ENCODE measurements at regions not wholly inside any gene's neighbourhood (a gene's known extent, or its start where the extent isn't known, plus 50 kb on each side); places are given as distances from the start of the nearest gene placed in this dataset.

- no peak for TF ChIP-seq CTCF (IDR thresholded peaks at IDR 0.05; ENCODE audit: low read depth, low read length, missing control alignments)
- no peak overlapping the region for H3K4me3 ChIP-seq (ENCODE audit: low read depth, low read length)
- no peak for DNase-seq (ENCODE audit: low read depth)
Observed at GRCh38 chr10:9357471-9357870, 1303.0 kb downstream of the GATA3 start.

- DNase-seq (ENCODE audit: low read depth), result no peak
- H3K4me3 ChIP-seq (ENCODE audit: low read depth, low read length), result no peak overlapping the region
- no peak for TF ChIP-seq CTCF (IDR thresholded peaks at IDR 0.05; ENCODE audit: low read depth, low read length, missing control alignments)
Observed at GRCh38 chr10:9362721-9363120, 1308.2 kb downstream of the GATA3 start.

- no peak overlapping the region for H3K4me3 ChIP-seq (ENCODE audit: low read depth, low read length)
- no peak for TF ChIP-seq CTCF (IDR thresholded peaks at IDR 0.05; ENCODE audit: low read depth, low read length, missing control alignments)
- no peak for DNase-seq (ENCODE audit: low read depth)
Observed at GRCh38 chr10:9379183-9379582, 1324.7 kb downstream of the GATA3 start.

GRCh38 chr10:9381733-9382532 is 1327.4 kb downstream of the GATA3 start:
- no peak overlapping the region for H3K4me3 ChIP-seq (ENCODE audit: low read depth, low read length)
- no peak for DNase-seq (ENCODE audit: low read depth)
- TF ChIP-seq CTCF (IDR thresholded peaks at IDR 0.05; ENCODE audit: low read depth, low read length, missing control alignments), result no peak

GRCh38 chr10:9382533-9382866 is 1328.0 kb downstream of the GATA3 start:
- no peak for DNase-seq (ENCODE audit: low read depth)
- no peak overlapping the region for H3K4me3 ChIP-seq (ENCODE audit: low read depth, low read length)
- TF ChIP-seq CTCF (IDR thresholded peaks at IDR 0.05; ENCODE audit: low read depth, low read length, missing control alignments), result no peak

GRCh38 chr10:9390516-9390915 is 1336.0 kb downstream of the GATA3 start:
- DNase-seq (ENCODE audit: low read depth), result no peak
- no peak overlapping the region for H3K4me3 ChIP-seq (ENCODE audit: low read depth, low read length)
- no peak for TF ChIP-seq CTCF (IDR thresholded peaks at IDR 0.05; ENCODE audit: low read depth, low read length, missing control alignments)
